HG02759 (cell line): ENCODE measurements at regions not wholly inside any gene's neighbourhood (a gene's known extent, or its start where the extent isn't known, plus 50 kb on each side); places are given as distances from the start of the nearest gene placed in this dataset.

ENCODE experiments used
- ATAC-seq: cut with Tn5 transposase; IDR thresholded peaks from one replicate; pipeline ENCODE4 v1.9.1; 2021; ENCODE audit warnings: mild to moderate bottlenecking, moderate library complexity; ENCODE audit not compliant: unreplicated experiment

GRCh38 chr4:138308356-138308755, 66.2 kb upstream of the SLC7A11 start:
- no peak for ATAC-seq

DNA sequence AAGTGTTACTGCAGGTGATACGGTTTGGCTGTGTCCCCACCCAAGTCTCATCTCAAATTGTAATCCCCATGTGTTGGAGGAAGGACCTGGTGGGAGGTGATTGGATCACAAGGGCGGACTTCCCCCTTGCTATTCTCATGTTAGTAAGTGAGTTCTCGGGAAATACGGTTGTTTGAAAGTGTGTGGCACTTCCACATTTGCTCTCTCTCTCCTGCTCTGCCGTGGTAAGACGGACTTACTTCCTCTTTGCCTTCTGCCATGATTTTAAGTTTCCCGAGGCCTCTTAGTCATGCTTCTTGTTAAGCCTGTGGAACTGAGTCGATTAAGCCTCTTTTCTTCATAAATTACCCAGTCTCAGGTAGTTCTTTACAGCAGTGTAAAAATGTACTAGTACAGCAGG, 65.2 kb upstream of the SLC7A11 start:
- ATAC-seq = no peak

GRCh38 chr4:138305050-138305449, 62.9 kb upstream of the SLC7A11 start:
- ATAC-seq = no peak

- ATAC-seq = no peak
Observed at GRCh38 chr4:138301536-138301935, 59.4 kb upstream of the SLC7A11 start.

- ATAC-seq = no peak
Observed at GRCh38 chr4:138300616-138301015, 58.5 kb upstream of the SLC7A11 start.

- ATAC-seq = no peak
Observed at GRCh38 chr4:138299881-138300280, 57.7 kb upstream of the SLC7A11 start.

- ATAC-seq = no peak
Observed at GRCh38 chr4:138298866-138299265, 56.7 kb upstream of the SLC7A11 start.

DNA sequence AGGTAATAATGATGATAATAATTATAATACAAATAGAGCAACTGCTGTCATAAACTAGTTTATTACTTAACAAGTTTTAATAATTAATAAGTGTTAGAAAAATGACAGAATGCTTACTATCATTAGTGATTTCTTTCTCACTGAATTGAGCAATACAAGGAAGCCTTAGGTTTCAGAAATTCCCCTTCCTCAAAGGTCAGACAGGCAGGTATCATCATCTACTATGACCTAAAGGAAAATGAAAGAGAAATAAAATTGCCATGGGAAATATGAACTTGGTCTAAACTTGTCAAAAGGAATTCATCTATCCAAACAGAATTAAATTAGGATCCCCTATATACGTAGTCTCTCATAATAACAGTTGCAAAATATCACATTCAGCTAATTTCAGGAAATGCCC, 56.3 kb upstream of the SLC7A11 start:
- ATAC-seq = no peak

- ATAC-seq = no peak
Observed at GRCh38 chr4:138297743-138298405, 55.7 kb upstream of the SLC7A11 start.

GRCh38 chr4:138292321-138292720, 50.2 kb upstream of the SLC7A11 start:
- ATAC-seq = no peak
